NCI-H1105 treated with DMSO at 0.1 percent for 48 hours (cell line): ENCODE measurements at regions not wholly inside any gene's neighbourhood (a gene's known extent, or its start where the extent isn't known, plus 50 kb on each side); places are given as distances from the start of the nearest gene placed in this dataset.

ENCODE experiments used
- DNase-seq: peaks from one replicate; lab custom pipeline; 2025; lab: John Stamatoyannopoulos, UW

GRCh38 chr6:106035655-106036054, 50.5 kb upstream of the PRDM1 start:
- no peak for DNase-seq

GRCh38 chr6:106033806-106034205, 52.3 kb upstream of the PRDM1 start:
- no peak for DNase-seq

GRCh38 chr6:106027758-106028157, 58.4 kb upstream of the PRDM1 start:
- DNase-seq: no peak

- no peak for DNase-seq
These were observed 59.1 kb upstream of the PRDM1 start for GRCh38 chr6:106026748-106027715.

GRCh38 chr6:106025655-106026054, 60.5 kb upstream of the PRDM1 start:
- DNase-seq: no peak

GRCh38 chr6:106022801-106023200, 63.3 kb upstream of the PRDM1 start:
- DNase-seq: no peak

- DNase-seq: no peak
These were observed 68.7 kb upstream of the PRDM1 start for GRCh38 chr6:106017454-106017853.

GRCh38 chr6:106014955-106015354, 71.2 kb upstream of the PRDM1 start:
- DNase-seq: no peak

GRCh38 chr6:106011476-106011875, 74.7 kb upstream of the PRDM1 start:
- DNase-seq: no peak

- no peak for DNase-seq
These were observed 80.2 kb upstream of the PRDM1 start for GRCh38 chr6:106005954-106006353.

- no peak for DNase-seq
These were observed 81.1 kb upstream of the PRDM1 start for GRCh38 chr6:106005013-106005412.

- no peak for DNase-seq
These were observed 82.7 kb upstream of the PRDM1 start for GRCh38 chr6:106003268-106003987.

- DNase-seq: no peak
These were observed 84.1 kb upstream of the PRDM1 start for GRCh38 chr6:106002005-106002404.

GRCh38 chr6:106000935-106001334, 85.2 kb upstream of the PRDM1 start:
- no peak for DNase-seq

GRCh38 chr6:105997482-105997881, 88.7 kb upstream of the PRDM1 start:
- DNase-seq: no peak

GRCh38 chr6:105995391-105995865, 90.7 kb upstream of the PRDM1 start:
- no peak for DNase-seq

- peak; percentile 27 for DNase-seq
These were observed 91.3 kb upstream of the PRDM1 start for GRCh38 chr6:105994591-105995390.

GRCh38 chr6:105994118-105994590, 92.0 kb upstream of the PRDM1 start:
- DNase-seq: no peak

GRCh38 chr6:105993341-105994117, 92.6 kb upstream of the PRDM1 start:
- DNase-seq: no peak

- DNase-seq: peak; percentile 82
These were observed 93.7 kb upstream of the PRDM1 start for GRCh38 chr6:105992315-105992961.
